Epithelial cell of proximal tubule (primary cell): ENCODE measurements at regions not wholly inside any gene's neighbourhood (a gene's known extent, or its start where the extent isn't known, plus 50 kb on each side); places are given as distances from the start of the nearest gene placed in this dataset.
"Not testable (repeated sequence)": the region's sequence is repeated elsewhere in the genome, so short reads cannot be mapped to it uniquely, and the experiment has no call there.

Experiments
- DNase-seq: peaks from one replicate; pipeline ENCODE4 v3.0.0-alpha.2; 2011; ENCODE audit warnings: low read depth
- H3K4me3 ChIP-seq: 2 replicates; pipeline ENCODE4 v1.5.1; 2011; ENCODE audit warnings: low read depth, mild to moderate bottlenecking, low read length
- TF ChIP-seq, protein P1 (sequence below): conservative IDR thresholded peaks from 2 replicates; pipeline ENCODE4 v1.5.1; 2012; ENCODE audit warnings: low read depth, mild to moderate bottlenecking, low read length

- no peak for DNase-seq
- TF ChIP-seq, protein P1, sequence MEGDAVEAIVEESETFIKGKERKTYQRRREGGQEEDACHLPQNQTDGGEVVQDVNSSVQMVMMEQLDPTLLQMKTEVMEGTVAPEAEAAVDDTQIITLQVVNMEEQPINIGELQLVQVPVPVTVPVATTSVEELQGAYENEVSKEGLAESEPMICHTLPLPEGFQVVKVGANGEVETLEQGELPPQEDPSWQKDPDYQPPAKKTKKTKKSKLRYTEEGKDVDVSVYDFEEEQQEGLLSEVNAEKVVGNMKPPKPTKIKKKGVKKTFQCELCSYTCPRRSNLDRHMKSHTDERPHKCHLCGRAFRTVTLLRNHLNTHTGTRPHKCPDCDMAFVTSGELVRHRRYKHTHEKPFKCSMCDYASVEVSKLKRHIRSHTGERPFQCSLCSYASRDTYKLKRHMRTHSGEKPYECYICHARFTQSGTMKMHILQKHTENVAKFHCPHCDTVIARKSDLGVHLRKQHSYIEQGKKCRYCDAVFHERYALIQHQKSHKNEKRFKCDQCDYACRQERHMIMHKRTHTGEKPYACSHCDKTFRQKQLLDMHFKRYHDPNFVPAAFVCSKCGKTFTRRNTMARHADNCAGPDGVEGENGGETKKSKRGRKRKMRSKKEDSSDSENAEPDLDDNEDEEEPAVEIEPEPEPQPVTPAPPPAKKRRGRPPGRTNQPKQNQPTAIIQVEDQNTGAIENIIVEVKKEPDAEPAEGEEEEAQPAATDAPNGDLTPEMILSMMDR = no peak
- H3K4me3 ChIP-seq = no peak overlapping the region
Measured at GRCh38 chr6:16883414-16883813, 122.2 kb upstream of the ATXN1 start.

DNA sequence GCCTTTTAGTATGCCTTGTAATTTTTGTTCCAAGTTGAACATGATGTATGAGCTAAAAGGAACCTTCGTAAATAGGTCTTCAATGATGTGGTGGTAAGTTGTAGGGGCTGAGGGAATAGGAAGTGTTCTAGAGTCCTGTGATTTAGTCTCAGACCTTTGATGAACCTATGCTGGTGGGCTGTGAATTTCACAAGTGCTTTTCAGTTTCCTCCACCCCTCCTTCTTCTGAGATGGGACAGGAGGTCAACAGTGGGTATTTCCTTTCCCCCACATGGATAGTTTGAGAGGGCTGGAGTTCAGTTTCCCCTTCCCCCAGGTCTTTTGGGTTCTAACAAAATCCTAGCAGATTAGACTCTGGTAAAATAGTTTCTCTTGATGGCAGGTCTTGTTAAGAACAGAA, 121.0 kb upstream of the ATXN1 start:
- no peak overlapping the region for H3K4me3 ChIP-seq
- no peak for DNase-seq
- TF ChIP-seq, protein P1 = no peak

DNA sequence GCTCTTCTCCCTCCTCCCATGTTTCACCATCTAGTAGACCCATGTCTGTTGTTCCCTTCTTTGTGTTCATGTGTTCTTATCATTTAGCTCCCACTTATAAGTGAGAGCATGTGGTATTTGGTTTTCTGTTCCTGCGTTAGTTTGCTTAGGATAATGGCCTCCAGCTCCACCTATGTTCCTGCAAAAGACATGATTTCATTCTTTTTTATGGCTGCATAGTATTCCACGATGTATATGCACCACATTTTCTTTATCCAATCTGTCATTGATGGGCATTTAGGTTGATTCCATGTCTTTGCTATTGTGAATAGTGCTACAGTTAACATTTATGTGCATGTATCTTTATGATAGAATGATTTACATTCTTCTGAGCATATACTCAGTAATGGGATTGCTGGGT, 115.6 kb upstream of the ATXN1 start:
- H3K4me3 ChIP-seq, DNase-seq: not testable (repeated sequence)

DNA sequence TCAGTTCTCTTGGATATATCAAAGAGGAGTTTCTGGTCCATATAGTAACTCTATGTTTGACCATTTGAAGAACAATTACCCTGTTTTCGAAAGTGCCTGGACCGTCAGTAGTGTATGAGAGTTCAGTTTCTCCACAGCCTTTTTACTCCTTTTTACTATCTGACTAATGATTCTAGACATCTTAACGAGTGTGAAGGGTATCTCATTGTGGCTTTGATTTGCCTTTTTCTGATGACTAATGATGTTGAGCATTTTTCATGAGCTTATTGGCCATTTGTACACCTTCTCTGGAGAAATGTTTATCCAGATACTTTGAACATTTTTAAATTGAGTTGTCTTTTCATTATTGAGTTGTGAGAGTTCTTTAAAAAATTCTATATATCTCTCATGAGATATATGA, 114.9 kb upstream of the ATXN1 start:
- TF ChIP-seq, protein P1 = no peak
- H3K4me3 ChIP-seq = no peak overlapping the region
- no peak for DNase-seq

GRCh38 chr6:16873698-16874097, 112.4 kb upstream of the ATXN1 start:
- no peak for DNase-seq
- TF ChIP-seq, protein P1 = no peak
- H3K4me3 ChIP-seq = no peak overlapping the region

DNA sequence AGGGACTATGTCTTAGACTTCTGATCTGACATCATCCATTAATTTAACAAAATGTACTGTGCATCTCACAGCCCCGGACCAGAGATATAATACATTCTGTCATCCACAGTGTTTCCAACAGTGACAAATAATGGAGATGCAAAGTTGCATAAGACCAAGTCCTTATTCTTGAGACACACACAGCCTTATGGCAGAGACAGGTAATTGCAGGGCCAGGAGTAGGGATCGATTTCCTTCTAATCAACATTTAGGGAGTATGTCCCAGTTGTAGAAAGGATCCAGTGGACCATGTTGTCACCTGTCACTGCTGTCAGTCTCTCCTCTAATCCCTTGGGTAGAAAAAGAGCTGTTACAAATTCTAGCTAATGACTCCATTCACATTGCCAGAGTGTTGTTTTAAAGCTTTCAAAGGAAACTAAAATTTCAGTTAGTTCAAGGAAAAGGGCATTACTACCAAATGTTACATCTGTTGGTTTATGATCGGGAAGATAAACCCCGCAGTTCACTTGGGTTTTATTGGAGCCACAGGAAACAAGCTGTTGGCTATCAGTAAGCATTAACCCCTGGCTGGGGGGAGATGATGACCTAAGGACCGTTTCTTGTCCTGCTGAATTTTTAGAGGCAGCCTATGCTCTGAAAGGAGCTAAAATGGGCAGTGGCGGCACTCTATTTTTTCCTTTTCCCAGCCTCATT, 111.4 kb upstream of the ATXN1 start:
- TF ChIP-seq, protein P1 = peak; percentile 10
- no peak for DNase-seq
- no peak overlapping the region for H3K4me3 ChIP-seq

DNA sequence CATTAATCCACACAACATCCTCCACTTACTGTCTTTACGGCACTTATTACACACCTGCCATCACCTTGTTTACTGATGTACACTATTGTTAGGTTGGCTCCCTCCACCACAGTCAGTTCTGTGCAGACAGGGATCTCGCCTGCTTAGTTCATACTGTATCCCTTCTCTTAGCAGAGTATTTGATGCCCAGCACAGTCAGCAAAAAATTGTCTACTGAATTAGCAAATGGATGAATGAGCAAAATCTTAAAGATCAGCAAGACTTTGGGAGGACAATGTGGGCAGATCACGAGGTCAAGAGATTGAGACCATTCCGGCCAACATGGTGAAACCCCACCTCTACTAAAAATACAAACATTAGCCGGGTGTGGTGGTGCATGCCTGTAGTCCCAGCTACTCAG, 109.8 kb upstream of the ATXN1 start:
- DNase-seq = no peak
- TF ChIP-seq, protein P1 = no peak
- no peak overlapping the region for H3K4me3 ChIP-seq
